Esophagus muscularis mucosa (tissue), 4 donors: ENCODE measurements at regions not wholly inside any gene's neighbourhood (a gene's known extent, or its start where the extent isn't known, plus 50 kb on each side); places are given as distances from the start of the nearest gene placed in this dataset.

Experiments
- EP300 ChIP-seq: sonication (generic); formaldehyde crosslinking; IDR thresholded peaks from one replicate; pipeline ENCODE4 v1.6.1; 2017; ENCODE audit warnings: antibody characterized with exemption
- POLR2A ChIP-seq: fragments of 450-650 bp; IDR thresholded peaks from one replicate; pipeline ENCODE4 v1.6.1; 2017; ENCODE audit warnings: antibody characterized with exemption, moderate library complexity, mild to moderate bottlenecking, low read depth
- POLR2AphosphoS5 ChIP-seq, 2 donors: sonication (generic); formaldehyde crosslinking; IDR thresholded peaks; one replicate each; pipeline ENCODE4 v1.6.1; 2017; ENCODE audit warnings: antibody characterized with exemption in 2 of 2
- TF ChIP-seq, protein P1 (sequence below), 3 experiments: fragments of 200-600 bp in 2 of 3; fragments of 450-650 bp in 1 of 3; sonication (generic) in 2 of 3; IDR thresholded peaks; one replicate each; pipeline ENCODE4 v1.5.1; 2017 to 2019; ENCODE audit warnings: antibody characterized with exemption in 3 of 3, mild to moderate bottlenecking in 2 of 3, moderate library complexity in 1 of 3

DNA sequence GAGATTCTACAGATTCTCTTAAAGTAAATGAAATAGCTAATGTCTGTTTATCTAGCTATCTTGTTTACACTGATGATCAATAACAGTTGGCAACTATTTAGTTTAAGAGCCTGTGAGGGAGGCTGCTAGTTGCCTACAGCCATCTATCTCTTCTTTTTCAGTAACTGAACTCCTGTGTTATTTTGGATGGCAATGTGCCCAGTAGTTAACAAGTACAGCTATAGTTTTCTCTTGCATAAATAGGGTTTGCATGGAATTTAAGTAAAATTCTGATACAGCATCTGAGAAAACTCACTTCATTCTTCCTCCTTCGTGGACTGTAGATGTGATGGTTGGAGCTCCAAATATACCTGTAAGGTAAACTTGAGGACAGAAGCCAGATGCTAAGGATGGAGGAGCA, 219.5 kb upstream of the POT1 start:
- TF ChIP-seq, protein P1, sequence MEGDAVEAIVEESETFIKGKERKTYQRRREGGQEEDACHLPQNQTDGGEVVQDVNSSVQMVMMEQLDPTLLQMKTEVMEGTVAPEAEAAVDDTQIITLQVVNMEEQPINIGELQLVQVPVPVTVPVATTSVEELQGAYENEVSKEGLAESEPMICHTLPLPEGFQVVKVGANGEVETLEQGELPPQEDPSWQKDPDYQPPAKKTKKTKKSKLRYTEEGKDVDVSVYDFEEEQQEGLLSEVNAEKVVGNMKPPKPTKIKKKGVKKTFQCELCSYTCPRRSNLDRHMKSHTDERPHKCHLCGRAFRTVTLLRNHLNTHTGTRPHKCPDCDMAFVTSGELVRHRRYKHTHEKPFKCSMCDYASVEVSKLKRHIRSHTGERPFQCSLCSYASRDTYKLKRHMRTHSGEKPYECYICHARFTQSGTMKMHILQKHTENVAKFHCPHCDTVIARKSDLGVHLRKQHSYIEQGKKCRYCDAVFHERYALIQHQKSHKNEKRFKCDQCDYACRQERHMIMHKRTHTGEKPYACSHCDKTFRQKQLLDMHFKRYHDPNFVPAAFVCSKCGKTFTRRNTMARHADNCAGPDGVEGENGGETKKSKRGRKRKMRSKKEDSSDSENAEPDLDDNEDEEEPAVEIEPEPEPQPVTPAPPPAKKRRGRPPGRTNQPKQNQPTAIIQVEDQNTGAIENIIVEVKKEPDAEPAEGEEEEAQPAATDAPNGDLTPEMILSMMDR (IDR thresholded peaks at IDR 0.05): no peak
- TF ChIP-seq EP300: no peak
- no peak for TF ChIP-seq POLR2AphosphoS5 (IDR thresholded peaks at IDR 0.05)
- TF ChIP-seq POLR2A: no peak
